NT2/D1 (cell line): ENCODE measurements at regions not wholly inside any gene's neighbourhood (a gene's known extent, or its start where the extent isn't known, plus 50 kb on each side); places are given as distances from the start of the nearest gene placed in this dataset.

Experiments used
- SUZ12 ChIP-seq: IDR thresholded peaks from 2 replicates; pipeline ENCODE4 v1.6.1; 2011; ENCODE audit not compliant: insufficient read length, insufficient read depth; ENCODE audit errors: extremely low read depth
- YY1 ChIP-seq: IDR thresholded peaks from 2 replicates; pipeline ENCODE4 v1.6.1; 2011; ENCODE audit not compliant: insufficient read length, insufficient read depth
- ZNF274 ChIP-seq: IDR thresholded peaks from 2 replicates; pipeline ENCODE4 v1.6.1; 2011; ENCODE audit warnings: mild to moderate bottlenecking, low read depth, low read length

DNA sequence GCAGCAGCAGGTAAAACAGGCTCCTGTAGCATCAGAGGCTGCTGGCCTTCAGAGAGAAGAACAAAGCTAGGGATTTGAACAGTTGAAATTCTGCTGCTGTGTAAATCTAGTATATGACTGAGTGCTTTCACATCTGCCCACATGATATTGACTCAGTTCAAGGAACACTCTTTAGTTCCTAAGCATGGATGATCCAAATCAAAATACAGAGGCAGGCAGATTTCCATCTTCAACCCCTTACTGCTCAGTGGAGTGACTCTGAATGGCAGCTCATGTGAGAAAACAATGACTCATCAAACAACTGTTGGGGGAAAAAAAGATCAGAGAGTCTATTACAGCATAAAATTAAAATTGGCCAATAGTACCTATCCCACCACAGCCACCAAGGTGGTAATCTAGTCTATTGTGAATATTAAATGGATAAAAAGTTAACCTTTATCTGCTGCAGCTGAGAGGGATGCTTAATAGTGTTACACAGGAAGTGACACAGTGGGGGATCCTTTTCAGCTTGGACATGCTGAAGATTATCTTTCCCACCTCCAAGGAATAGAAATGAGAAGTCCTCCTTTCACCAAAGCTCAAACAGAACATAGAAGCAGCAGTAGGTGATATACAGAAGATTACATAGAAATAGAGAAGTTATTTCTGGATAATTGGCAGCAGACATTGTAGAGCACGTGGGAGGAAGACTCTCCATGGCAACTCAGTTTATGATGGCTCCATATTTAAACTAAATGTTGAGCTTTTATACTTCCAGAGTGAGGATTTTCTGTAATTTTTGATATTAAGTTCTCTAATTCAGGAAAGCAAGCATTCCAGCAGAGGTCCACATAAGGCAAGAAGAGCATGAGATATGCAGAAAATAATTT is 239.7 kb upstream of the ERCC4 start:
- no peak for TF ChIP-seq YY1
- TF ChIP-seq SUZ12, result no peak
- no peak for TF ChIP-seq ZNF274
